Omental fat pad (tissue), 3 donors: ENCODE measurements at regions not wholly inside any gene's neighbourhood (a gene's known extent, or its start where the extent isn't known, plus 50 kb on each side); places are given as distances from the start of the nearest gene placed in this dataset.
"Not testable (repeated sequence)": the region's sequence is repeated elsewhere in the genome, so short reads cannot be mapped to it uniquely, and the experiment has no call there.

Experiments used
- ATAC-seq: fragments of 150-250 bp; one replicate; pipeline ENCODE4 v1.9.1; 2016; ENCODE audit warnings: mild to moderate bottlenecking, moderate library complexity; ENCODE audit not compliant: low FRiP score
- DNase-seq: peaks from one replicate; pipeline ENCODE4 v3.0.0-alpha.2; 2019; ENCODE audit warnings: low spot score
- TF ChIP-seq, protein P1 (sequence below), 3 donors: fragments of 450-650 bp; IDR thresholded peaks; one replicate each; pipeline ENCODE4 v1.5.1; 2016 to 2017; ENCODE audit warnings: antibody characterized with exemption in 3 of 3, mild to moderate bottlenecking in 3 of 3, moderate library complexity in 2 of 3

DNA sequence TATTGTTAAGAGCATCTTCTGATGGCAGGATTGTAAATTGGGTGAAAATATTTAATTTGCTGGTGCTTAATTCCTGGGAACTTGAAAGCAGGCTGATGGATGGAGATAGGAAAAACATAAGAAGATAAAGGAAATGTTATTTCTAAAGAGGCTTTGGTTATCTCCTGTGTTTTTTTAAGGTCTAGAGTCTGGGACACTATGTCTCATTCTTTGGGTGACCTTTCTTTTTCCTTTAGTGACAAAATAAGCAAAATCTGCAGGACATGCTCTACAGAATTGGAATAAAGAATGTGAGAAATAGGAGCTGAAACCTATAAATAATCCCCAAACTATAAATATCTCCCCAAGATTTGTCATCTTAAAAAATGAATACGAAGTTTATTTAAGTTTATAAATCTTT lies 241.7 kb downstream of the DSC3 start:
- no peak for ATAC-seq
- DNase-seq = no peak
- TF ChIP-seq, protein P1, sequence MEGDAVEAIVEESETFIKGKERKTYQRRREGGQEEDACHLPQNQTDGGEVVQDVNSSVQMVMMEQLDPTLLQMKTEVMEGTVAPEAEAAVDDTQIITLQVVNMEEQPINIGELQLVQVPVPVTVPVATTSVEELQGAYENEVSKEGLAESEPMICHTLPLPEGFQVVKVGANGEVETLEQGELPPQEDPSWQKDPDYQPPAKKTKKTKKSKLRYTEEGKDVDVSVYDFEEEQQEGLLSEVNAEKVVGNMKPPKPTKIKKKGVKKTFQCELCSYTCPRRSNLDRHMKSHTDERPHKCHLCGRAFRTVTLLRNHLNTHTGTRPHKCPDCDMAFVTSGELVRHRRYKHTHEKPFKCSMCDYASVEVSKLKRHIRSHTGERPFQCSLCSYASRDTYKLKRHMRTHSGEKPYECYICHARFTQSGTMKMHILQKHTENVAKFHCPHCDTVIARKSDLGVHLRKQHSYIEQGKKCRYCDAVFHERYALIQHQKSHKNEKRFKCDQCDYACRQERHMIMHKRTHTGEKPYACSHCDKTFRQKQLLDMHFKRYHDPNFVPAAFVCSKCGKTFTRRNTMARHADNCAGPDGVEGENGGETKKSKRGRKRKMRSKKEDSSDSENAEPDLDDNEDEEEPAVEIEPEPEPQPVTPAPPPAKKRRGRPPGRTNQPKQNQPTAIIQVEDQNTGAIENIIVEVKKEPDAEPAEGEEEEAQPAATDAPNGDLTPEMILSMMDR (IDR thresholded peaks at IDR 0.05) = no peak

DNA sequence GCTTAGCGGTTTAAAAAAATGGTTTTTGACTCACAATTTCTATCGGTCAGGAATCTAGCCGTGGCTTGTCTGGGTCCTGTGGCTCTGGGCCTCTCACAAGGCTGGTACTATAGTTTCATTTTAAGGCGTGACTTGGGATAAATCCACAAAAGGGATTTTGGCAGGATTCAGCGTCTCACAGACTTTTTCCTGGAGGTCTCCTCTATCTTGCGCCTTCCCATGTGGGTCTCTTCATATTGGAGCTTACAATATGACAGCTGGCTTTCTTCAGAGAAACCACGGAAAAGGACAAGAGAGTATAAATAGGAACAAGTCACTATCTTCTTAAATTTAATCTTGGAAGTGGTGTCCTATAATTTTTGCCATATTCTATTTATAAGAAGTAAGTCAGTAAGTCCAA lies 250.5 kb downstream of the DSC3 start:
- ATAC-seq = no peak
- DNase-seq = no peak
- TF ChIP-seq, protein P1 (IDR thresholded peaks at IDR 0.05) = no peak

DNA sequence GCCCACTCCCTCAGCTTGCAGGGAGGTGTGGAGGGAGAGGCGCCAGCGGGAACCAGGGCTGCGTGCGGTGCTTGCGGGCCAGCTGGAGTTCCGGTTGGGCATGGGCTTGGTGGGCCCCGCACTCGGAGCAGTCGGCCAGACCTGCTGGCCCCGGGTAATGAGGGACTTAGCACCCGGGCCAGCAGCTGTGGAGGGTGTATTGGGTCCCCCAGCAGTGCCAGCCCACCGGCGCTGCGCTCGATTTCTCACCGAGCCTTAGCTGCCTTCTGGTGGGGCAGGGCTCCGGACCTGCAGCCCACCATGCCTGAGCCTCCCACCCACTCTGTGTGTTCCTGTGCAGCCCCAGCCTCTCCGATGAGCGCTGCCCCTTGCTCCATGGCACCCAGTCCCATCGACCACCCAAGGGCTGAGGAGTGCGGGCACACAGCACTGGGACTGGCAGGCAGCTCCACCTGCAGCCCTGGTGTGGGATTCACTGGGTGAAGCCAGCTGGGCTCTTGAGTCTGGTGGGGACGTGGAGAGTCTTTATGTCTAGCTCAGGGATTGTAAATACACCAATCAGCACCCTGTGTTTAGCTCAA lies 254.0 kb downstream of the DSC3 start:
- DNase-seq, ATAC-seq: not testable (repeated sequence)

DNA sequence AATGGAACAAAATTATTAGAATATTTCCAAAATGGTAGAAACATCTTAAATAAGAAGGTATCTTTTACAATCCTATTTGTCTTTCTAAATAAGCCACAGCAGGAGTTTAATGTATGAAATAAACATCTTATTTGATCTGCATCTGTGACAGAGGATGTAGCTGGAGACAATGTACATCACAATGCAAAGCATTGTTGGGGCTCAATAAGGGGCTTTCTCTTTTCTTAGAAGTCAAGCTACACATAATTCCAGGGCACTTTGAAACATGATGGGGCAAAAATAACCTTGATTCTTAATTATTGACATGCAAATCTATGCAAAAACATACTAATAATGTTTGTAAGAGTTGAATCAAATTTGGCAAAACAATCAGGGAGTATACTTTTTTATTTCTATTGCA lies 255.1 kb downstream of the DSC3 start:
- TF ChIP-seq, protein P1 (IDR thresholded peaks at IDR 0.05) = no peak
- DNase-seq = no peak
- no peak for ATAC-seq

DNA sequence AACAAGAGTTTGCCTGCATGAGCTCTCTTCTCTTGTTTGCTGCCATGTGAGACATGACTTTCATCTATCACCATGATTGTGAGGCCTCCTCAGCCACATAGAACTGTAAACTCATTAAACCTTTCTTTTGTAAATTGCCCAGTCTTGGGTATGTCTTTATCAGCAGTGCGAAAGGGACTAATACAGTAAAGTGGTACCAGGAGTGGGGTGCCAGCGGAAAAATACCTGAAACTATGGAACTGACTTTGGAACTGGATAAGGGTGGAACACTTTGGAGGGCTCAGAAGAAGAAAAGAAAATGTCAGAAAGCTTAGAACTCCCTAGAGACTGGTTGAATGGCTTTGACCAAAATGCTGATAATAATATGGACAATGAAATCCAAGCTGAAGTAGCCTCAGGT lies 260.9 kb downstream of the DSC3 start:
- ATAC-seq (no peak), DNase-seq (no peak)
- TF ChIP-seq, protein P1 (IDR thresholded peaks at IDR 0.05) = no peak

DNA sequence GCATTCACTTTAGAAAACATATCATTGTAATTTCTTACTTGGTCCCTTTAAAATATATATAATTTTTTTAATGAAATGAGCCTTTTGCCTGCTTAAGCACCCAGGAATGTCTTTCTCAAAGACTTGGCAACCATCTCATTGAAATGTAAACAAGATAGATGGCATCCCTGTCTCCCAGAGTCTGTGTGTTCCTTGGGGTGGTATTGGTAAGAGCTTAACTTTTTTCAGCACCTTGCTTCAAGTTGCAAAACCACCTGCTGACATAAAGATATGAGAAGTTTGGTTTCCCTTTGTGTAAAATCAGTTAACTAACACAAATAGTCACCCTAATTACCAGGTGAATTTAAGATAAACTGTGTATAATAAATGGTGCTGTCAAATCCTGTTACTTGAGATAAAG lies 266.9 kb downstream of the DSC3 start:
- DNase-seq (no peak), ATAC-seq (no peak)
- TF ChIP-seq, protein P1 (IDR thresholded peaks at IDR 0.05) = no peak

DNA sequence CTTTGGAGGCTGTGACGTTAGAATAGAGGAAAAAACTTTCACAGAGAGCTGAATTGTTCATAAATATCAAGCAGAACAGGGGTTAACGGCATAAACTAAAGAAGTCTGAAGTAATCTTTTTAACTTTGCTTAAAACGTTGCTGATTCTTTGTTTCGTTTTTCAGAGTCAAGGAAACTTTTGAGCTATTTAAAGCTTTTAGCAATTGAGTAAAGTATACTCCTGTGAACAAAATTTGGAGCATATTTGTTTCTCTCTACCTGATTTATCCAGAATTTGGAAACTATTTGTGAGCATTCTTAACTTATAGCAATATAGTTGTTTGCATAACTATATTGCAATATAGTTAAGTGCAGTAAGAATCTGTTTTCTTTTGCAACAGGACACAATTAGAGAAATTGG lies 270.4 kb downstream of the DSC3 start:
- not testable (repeated sequence) for DNase-seq, ATAC-seq

DNA sequence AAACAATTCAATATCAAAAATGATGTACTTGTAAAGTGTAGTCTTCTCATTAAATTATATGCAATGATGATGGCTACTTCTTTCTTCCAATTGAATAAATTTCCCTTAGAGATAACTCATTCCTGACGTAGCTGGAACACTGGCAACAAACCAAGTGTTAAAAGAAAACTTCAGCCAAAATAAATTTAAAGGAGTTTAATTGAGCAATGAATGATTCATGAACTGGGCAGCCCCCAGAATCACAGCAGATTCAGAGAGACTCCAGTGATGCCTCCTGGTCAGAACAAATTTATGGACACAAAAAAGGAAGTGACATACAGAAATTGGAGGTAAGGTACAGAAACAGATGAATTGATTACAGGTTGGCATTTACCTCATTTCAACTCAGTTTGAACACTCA lies 276.5 kb downstream of the DSC3 start:
- ATAC-seq (no peak), DNase-seq (no peak)
- TF ChIP-seq, protein P1 (IDR thresholded peaks at IDR 0.05) = no peak
